ENCODE measurements at regions not wholly inside any gene's neighbourhood (a gene's known extent, or its start where the extent isn't known, plus 50 kb on each side); places are given as distances from the start of the nearest gene placed in this dataset.

DNA sequence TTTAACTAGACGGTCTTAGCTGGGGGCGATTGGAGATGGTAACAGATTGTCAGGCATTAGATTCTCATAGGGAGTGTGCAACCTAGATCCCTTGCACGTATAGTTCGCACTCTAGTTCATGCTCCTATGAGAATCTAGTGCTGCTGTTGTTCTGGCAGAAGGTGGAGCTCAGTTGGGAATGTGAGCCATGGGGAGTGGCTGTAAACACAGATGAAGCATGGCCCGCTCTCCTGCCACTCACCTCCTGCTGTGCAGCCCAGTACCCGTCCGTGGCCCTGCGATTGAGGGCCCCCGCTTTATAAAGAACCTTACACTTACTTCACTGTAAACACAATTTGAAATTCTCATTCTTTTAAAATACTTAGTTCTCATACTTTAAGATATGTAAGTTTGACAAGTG lies 339.4 kb downstream of the CDH26 start:
- no peaks in the 10 kb centered on the region for H3K9me3 ChIP-seq (ENCODE audit: control insufficient read depth in 5 of 5, low read length in 5 of 5)
- H3K36me3 ChIP-seq (ENCODE audit: control insufficient read depth in 5 of 5, insufficient read depth in 5 of 5, low read length in 5 of 5): no peaks in the 10 kb centered on the region
- no peak overlapping the region for H3K4me3 ChIP-seq (ENCODE audit: low read depth in 1 of 5, low read length in 5 of 5)
- peaks cover 0 to 5% (median 3%) of the 10 kb centered on the region in 5 donors for H3K27me3 ChIP-seq (ENCODE audit: control insufficient read depth in 5 of 5, insufficient read depth in 4 of 5, low read length in 5 of 5)
- no peaks in the 10 kb centered on the region for H3K4me1 ChIP-seq (ENCODE audit: control insufficient read depth in 5 of 5, insufficient read depth in 5 of 5, low read length in 5 of 5)
- no peak overlapping the region for H3K9ac ChIP-seq (ENCODE audit: low read length in 5 of 5)
- H3K27ac ChIP-seq (ENCODE audit: low read depth, low read length): no peak overlapping the region

DNA sequence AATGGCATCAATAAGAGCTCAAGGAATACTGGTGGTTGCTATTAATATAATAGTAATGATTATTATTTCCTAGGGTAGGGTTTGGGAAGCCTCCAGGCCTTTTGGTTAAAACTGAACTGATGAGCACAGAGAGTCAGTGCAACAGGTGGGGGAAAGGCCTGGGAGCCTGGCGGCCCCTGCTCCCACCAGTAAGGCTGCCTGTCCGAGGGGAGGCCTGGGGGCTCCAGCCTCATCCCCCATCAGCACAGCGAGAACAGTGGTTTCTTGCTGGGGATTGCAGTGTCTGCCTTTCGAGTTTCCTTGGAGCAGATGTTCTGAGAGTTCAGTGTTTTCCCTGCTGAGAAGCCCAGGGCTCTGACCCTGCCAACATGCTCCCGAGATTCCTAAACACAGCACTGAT lies 340.4 kb downstream of the CDH26 start:
- H3K9ac ChIP-seq (ENCODE audit: low read length in 5 of 5): no peak overlapping the region
- H3K27me3 ChIP-seq (ENCODE audit: control insufficient read depth in 5 of 5, insufficient read depth in 4 of 5, low read length in 5 of 5): peaks cover 0 to 9% (median 3%) of the 10 kb centered on the region in 5 donors
- no peak overlapping the region for H3K4me3 ChIP-seq (ENCODE audit: low read depth in 1 of 5, low read length in 5 of 5)
- H3K4me1 ChIP-seq (ENCODE audit: control insufficient read depth in 5 of 5, insufficient read depth in 5 of 5, low read length in 5 of 5): no peaks in the 10 kb centered on the region
- H3K36me3 ChIP-seq (ENCODE audit: control insufficient read depth in 5 of 5, insufficient read depth in 5 of 5, low read length in 5 of 5): no peaks in the 10 kb centered on the region
- H3K9me3 ChIP-seq (ENCODE audit: control insufficient read depth in 5 of 5, low read length in 5 of 5): no peaks in the 10 kb centered on the region
- no peak overlapping the region for H3K27ac ChIP-seq (ENCODE audit: low read depth, low read length)

DNA sequence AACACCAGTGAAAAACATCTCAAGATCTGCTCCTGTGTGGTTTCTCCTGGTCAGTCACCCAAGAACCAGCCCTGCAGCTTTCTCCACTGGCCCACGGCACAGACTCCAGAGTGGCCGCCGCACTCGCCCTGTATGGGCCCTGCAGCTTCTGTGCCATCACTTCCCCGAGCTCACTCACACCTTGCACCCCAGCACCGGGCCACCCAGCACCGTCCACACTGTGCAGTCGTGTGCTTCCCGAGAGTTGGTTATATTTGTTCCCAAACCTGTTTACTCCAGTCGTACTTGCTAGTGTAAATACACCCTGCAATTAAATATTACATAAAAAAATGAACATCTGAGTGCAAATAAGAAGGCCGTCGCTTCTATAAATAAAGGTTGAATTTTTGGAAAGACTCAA lies 341.7 kb downstream of the CDH26 start:
- Histone ChIP-seq H3K9me3 (ENCODE audit: control insufficient read depth in 5 of 5, low read length in 5 of 5) (no peaks in the 10 kb centered on the region), H3K36me3 (ENCODE audit: control insufficient read depth in 5 of 5, insufficient read depth in 5 of 5, low read length in 5 of 5) (no peaks in the 10 kb centered on the region), H3K27ac (ENCODE audit: low read depth, low read length) (no peak overlapping the region), H3K4me3 (ENCODE audit: low read depth in 1 of 5, low read length in 5 of 5) (no peak overlapping the region), H3K9ac (ENCODE audit: low read length in 5 of 5) (no peak overlapping the region), H3K4me1 (ENCODE audit: control insufficient read depth in 5 of 5, insufficient read depth in 5 of 5, low read length in 5 of 5) (no peaks in the 10 kb centered on the region), H3K27me3 (ENCODE audit: control insufficient read depth in 5 of 5, insufficient read depth in 4 of 5, low read length in 5 of 5) (peaks cover 0 to 9% (median 0%) of the 10 kb centered on the region in 5 donors)

DNA sequence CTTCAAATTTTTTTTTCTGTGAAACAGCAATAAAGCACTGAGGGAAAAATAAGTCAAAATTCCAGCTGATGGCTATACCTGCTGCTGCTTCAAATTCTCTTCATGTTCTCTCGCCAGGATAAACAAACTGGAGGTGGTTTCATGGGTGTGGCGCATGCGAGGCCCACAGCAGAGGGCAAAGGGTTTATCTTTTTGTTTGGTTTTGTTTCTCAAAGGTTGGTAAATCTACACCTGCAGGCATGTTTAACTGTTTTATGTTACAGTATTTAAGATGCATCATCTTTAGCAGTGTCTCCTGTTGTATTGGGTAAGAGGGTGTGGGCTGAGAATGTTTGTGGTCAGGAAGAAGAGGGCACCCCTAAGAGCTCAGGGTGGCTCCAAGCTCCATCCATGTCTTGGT lies 342.2 kb downstream of the CDH26 start:
- Histone ChIP-seq H3K4me3 (ENCODE audit: low read depth in 1 of 5, low read length in 5 of 5) (no peak overlapping the region), H3K9me3 (ENCODE audit: control insufficient read depth in 5 of 5, low read length in 5 of 5) (no peaks in the 10 kb centered on the region), H3K4me1 (ENCODE audit: control insufficient read depth in 5 of 5, insufficient read depth in 5 of 5, low read length in 5 of 5) (no peaks in the 10 kb centered on the region), H3K9ac (ENCODE audit: low read length in 5 of 5) (no peak overlapping the region), H3K27me3 (ENCODE audit: control insufficient read depth in 5 of 5, insufficient read depth in 4 of 5, low read length in 5 of 5) (peaks cover 0 to 9% (median 0%) of the 10 kb centered on the region in 5 donors), H3K36me3 (ENCODE audit: control insufficient read depth in 5 of 5, insufficient read depth in 5 of 5, low read length in 5 of 5) (no peaks in the 10 kb centered on the region), H3K27ac (ENCODE audit: low read depth, low read length) (no peak overlapping the region)

DNA sequence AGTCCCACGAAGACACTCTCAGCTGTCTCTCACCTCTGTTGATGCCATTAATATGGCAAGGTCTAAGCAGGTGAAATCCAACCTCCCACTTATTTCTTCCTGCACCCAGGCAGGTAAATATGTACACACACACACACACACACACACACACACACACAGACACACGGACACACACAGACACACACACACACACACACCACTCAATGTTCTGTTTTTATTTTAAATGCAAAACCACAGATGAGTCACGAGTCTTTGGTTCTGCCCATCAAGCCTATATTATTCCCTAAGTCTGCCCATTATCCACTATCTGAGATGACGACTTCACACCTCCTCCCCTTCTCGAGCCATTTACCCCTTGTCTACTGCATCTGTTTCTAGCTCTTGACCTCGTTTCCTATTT lies 344.7 kb downstream of the CDH26 start:
- Histone ChIP-seq H3K4me3 (ENCODE audit: low read depth in 1 of 5, low read length in 5 of 5) (no peak overlapping the region), H3K27ac (ENCODE audit: low read depth, low read length) (no peak overlapping the region), H3K36me3 (ENCODE audit: control insufficient read depth in 5 of 5, insufficient read depth in 5 of 5, low read length in 5 of 5) (no peaks in the 10 kb centered on the region), H3K9ac (ENCODE audit: low read length in 5 of 5) (no peak overlapping the region), H3K4me1 (ENCODE audit: control insufficient read depth in 5 of 5, insufficient read depth in 5 of 5, low read length in 5 of 5) (no peaks in the 10 kb centered on the region), H3K9me3 (ENCODE audit: control insufficient read depth in 5 of 5, low read length in 5 of 5) (no peaks in the 10 kb centered on the region), H3K27me3 (ENCODE audit: control insufficient read depth in 5 of 5, insufficient read depth in 4 of 5, low read length in 5 of 5) (peaks cover 0 to 7% (median 1%) of the 10 kb centered on the region in 5 donors)

DNA sequence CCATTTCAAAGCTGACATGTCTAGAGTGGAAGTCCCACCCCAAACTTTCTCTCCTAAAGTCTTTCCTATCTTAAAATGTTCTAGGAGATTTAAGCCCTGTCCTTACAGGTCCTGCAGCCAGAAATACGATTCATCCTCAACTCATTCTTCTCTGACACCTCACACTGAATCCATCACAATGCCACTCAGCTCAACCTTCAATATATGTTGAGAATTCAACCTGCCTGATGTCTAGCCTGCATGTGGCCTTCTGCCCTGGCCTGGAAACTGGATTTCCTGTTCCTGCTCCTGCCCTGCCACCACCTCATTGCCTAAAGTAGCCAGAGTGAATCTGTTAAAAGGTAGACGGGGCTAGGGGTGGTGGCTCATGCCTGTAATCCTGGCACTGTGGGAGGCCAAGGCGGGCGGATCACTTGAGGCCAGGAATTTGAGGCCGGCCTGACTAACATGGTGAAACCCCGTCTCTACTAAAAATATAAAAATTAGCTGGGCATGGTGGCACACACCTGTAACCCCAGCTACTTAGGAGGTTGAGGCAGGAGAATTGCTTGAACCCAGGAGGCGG lies 345.9 kb downstream of the CDH26 start:
- Histone ChIP-seq H3K4me3 (ENCODE audit: low read depth in 1 of 5, low read length in 5 of 5) (no peak overlapping the region), H3K9me3 (ENCODE audit: control insufficient read depth in 5 of 5, low read length in 5 of 5) (no peaks in the 10 kb centered on the region), H3K36me3 (ENCODE audit: control insufficient read depth in 5 of 5, insufficient read depth in 5 of 5, low read length in 5 of 5) (no peaks in the 10 kb centered on the region), H3K27ac (ENCODE audit: low read depth, low read length) (no peak overlapping the region), H3K27me3 (ENCODE audit: control insufficient read depth in 5 of 5, insufficient read depth in 4 of 5, low read length in 5 of 5) (peaks cover 0 to 7% (median 4%) of the 10 kb centered on the region in 5 donors), H3K4me1 (ENCODE audit: control insufficient read depth in 5 of 5, insufficient read depth in 5 of 5, low read length in 5 of 5) (no peaks in the 10 kb centered on the region), H3K9ac (ENCODE audit: low read length in 5 of 5) (no peak overlapping the region)

DNA sequence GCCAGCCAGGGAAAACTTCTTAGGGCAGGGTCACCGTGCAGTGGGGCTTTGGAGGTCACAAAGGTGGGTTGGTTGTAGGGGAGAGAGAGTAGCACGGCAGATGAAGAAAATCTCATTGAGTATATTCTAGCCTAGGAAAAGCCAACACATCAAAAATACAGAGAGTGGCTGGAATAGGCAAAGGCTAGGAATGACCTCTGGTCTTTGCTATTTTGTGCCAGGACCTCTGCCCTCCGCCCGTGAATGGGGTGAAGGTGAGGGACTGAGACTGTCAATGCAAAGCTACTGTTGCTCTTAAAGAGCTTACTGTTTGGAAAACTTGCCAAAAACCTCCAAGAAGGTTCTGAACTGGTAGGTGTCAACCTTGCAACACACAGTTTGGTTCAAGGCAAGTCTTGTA lies 346.7 kb downstream of the CDH26 start:
- Histone ChIP-seq H3K4me1 (ENCODE audit: control insufficient read depth in 5 of 5, insufficient read depth in 5 of 5, low read length in 5 of 5) (no peaks in the 10 kb centered on the region), H3K36me3 (ENCODE audit: control insufficient read depth in 5 of 5, insufficient read depth in 5 of 5, low read length in 5 of 5) (no peaks in the 10 kb centered on the region), H3K9ac (ENCODE audit: low read length in 5 of 5) (no peak overlapping the region), H3K27me3 (ENCODE audit: control insufficient read depth in 5 of 5, insufficient read depth in 4 of 5, low read length in 5 of 5) (peaks cover 0 to 7% (median 4%) of the 10 kb centered on the region in 5 donors), H3K9me3 (ENCODE audit: control insufficient read depth in 5 of 5, low read length in 5 of 5) (no peaks in the 10 kb centered on the region), H3K4me3 (ENCODE audit: low read depth in 1 of 5, low read length in 5 of 5) (no peak overlapping the region), H3K27ac (ENCODE audit: low read depth, low read length) (no peak overlapping the region)

DNA sequence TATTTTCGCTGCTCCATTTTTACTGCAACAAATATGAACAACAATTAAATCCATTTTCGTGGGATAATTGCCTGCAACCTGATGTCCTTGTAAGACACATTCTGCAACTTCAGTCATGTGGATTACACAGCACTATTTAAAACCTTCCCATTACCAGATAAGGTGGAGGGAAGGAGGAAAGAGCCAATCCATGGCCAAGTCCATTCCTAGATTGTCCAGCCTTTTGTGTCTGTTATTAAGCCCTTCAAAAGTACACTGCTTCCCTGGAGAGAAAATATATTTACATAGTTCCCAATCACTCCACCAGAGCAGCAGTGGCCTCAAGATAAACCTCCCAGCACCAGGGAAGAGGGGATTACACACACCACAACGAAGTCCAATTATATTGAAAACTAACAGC lies 347.9 kb downstream of the CDH26 start:
- Histone ChIP-seq H3K27ac (ENCODE audit: low read depth, low read length) (no peak overlapping the region), H3K9me3 (ENCODE audit: control insufficient read depth in 5 of 5, low read length in 5 of 5) (no peaks in the 10 kb centered on the region), H3K4me1 (ENCODE audit: control insufficient read depth in 5 of 5, insufficient read depth in 5 of 5, low read length in 5 of 5) (no peaks in the 10 kb centered on the region), H3K4me3 (ENCODE audit: low read depth in 1 of 5, low read length in 5 of 5) (no peak overlapping the region), H3K9ac (ENCODE audit: low read length in 5 of 5) (no peak overlapping the region), H3K27me3 (ENCODE audit: control insufficient read depth in 5 of 5, insufficient read depth in 4 of 5, low read length in 5 of 5) (peaks cover 0 to 7% (median 4%) of the 10 kb centered on the region in 5 donors), H3K36me3 (ENCODE audit: control insufficient read depth in 5 of 5, insufficient read depth in 5 of 5, low read length in 5 of 5) (no peaks in the 10 kb centered on the region)

DNA sequence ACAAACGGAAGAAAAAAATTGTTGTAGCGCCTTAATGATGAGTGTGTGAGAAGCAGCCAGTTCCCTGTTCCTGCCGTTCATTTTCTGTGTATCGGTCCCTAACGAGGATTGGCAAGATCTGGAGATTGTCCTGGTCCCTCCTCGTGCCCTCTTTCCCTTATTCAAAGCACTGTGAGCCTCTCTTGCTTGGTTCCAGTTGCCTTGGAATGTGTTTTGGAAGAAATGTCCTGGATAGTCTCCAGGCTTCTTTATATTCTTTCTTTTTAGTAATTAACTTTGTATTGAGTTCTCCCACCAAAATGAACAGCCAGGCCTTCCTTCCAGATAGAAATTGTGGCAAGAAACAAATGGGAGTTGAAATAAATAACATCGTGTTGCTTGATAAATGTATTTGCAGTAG lies 348.3 kb downstream of the CDH26 start:
- Histone ChIP-seq H3K27ac (ENCODE audit: low read depth, low read length) (no peak overlapping the region), H3K4me3 (ENCODE audit: low read depth in 1 of 5, low read length in 5 of 5) (no peak overlapping the region), H3K9ac (ENCODE audit: low read length in 5 of 5) (no peak overlapping the region), H3K4me1 (ENCODE audit: control insufficient read depth in 5 of 5, insufficient read depth in 5 of 5, low read length in 5 of 5) (no peaks in the 10 kb centered on the region), H3K27me3 (ENCODE audit: control insufficient read depth in 5 of 5, insufficient read depth in 4 of 5, low read length in 5 of 5) (peaks cover 0 to 7% (median 4%) of the 10 kb centered on the region in 5 donors), H3K9me3 (ENCODE audit: control insufficient read depth in 5 of 5, low read length in 5 of 5) (no peaks in the 10 kb centered on the region), H3K36me3 (ENCODE audit: control insufficient read depth in 5 of 5, insufficient read depth in 5 of 5, low read length in 5 of 5) (no peaks in the 10 kb centered on the region)

DNA sequence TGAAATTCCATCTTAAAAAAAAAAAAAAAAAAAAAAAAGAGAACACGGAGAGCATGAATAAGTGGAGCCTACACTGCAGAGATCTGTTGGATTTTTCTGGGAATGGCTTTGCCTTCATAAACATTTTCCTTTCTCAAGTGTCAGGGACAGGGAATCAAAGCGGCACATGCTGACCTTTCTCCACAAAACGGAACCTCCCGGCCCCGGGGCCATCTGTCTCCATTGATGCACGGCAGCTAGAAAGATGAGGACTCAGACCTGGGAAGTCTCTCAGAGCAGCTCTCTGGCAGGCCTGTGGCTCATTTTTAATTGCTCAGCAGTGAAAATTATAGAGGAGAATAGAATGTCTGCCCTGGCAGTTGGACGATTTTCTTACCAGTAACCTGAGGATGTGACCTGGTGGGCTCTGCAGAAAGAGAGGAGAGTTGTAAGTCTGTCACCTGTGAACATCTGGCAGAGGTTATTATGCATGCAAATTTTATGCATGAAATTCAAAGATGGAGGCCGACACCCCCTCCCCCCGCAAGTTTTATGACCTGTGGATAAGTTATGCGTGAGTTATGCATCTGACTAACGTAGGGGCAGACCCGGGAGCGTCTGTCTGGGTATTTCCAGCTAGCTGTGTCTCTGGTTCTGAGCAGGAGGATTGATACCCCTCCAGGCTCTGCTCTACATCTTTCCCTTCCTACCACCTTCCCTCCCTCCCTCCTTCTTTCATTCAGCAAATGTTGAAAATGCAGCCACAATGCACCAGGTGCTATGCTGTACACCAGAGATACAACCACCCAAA lies 352.5 kb downstream of the CDH26 start:
- Histone ChIP-seq H3K9me3 (ENCODE audit: control insufficient read depth in 5 of 5, low read length in 5 of 5) (peaks cover 0 to 3% (median 0%) of the 10 kb centered on the region in 5 donors), H3K4me3 (ENCODE audit: low read depth in 1 of 5, low read length in 5 of 5) (no peak overlapping the region), H3K27me3 (ENCODE audit: control insufficient read depth in 5 of 5, insufficient read depth in 4 of 5, low read length in 5 of 5) (peaks cover 0 to 7% (median 0%) of the 10 kb centered on the region in 5 donors), H3K9ac (ENCODE audit: low read length in 5 of 5) (no peak overlapping the region), H3K4me1 (ENCODE audit: control insufficient read depth in 5 of 5, insufficient read depth in 5 of 5, low read length in 5 of 5) (no peaks in the 10 kb centered on the region), H3K27ac (ENCODE audit: low read depth, low read length) (no peak overlapping the region), H3K36me3 (ENCODE audit: control insufficient read depth in 5 of 5, insufficient read depth in 5 of 5, low read length in 5 of 5) (no peaks in the 10 kb centered on the region)
